Naive B cell (primary cell): ENCODE measurements at regions not wholly inside any gene's neighbourhood (a gene's known extent, or its start where the extent isn't known, plus 50 kb on each side); places are given as distances from the start of the nearest gene placed in this dataset.

Experiments used
- ATAC-seq, 2 donors: fragments of 150-1000 bp; cut with Tn5 transposase; 2 replicates each; pipeline ENCODE4 v1.10.0; 2021; ENCODE audit warnings: low read depth in 2 of 2, mild to moderate bottlenecking in 2 of 2, moderate library complexity in 2 of 2
- DNase-seq: peaks from one replicate; pipeline ENCODE4 v3.0.0; 2022
- H3K27ac Mint-ChIP-seq, 6 donors: one replicate each; pipeline ENCODE4 v1.8.0; 2020 to 2022; ENCODE audit warnings: mild to moderate bottlenecking in 6 of 6, mixed read lengths in 6 of 6, moderate library complexity in 5 of 6, inconsistent platforms in 2 of 6
- H3K27me3 Mint-ChIP-seq, 3 donors: one replicate each; pipeline ENCODE4 v1.8.0; 2021 to 2022; ENCODE audit warnings: mixed read lengths in 3 of 3, mild to moderate bottlenecking in 1 of 3
- H3K36me3 Mint-ChIP-seq, 2 donors: one replicate each; pipeline ENCODE4 v1.8.0; 2020 to 2022; ENCODE audit warnings: mixed read lengths in 2 of 2, inconsistent platforms in 1 of 2, mild to moderate bottlenecking in 1 of 2
- H3K4me1 Mint-ChIP-seq, 3 donors: one replicate each; pipeline ENCODE4 v1.8.0; 2020 to 2022; ENCODE audit warnings: mixed read lengths in 3 of 3, inconsistent platforms in 1 of 3, mild to moderate bottlenecking in 1 of 3, moderate library complexity in 1 of 3
- H3K4me3 Mint-ChIP-seq, 8 donors: one replicate each; pipeline ENCODE4 v1.8.0; 2020 to 2022; ENCODE audit warnings: mild to moderate bottlenecking in 8 of 8, mixed read lengths in 8 of 8, moderate library complexity in 8 of 8, inconsistent platforms in 2 of 8
- H3K9me3 Mint-ChIP-seq, 7 donors: one replicate each; pipeline ENCODE4 v1.8.0; 2020 to 2022; ENCODE audit warnings: mixed read lengths in 7 of 7, mild to moderate bottlenecking in 5 of 7, inconsistent platforms in 2 of 7, moderate library complexity in 1 of 7

DNA sequence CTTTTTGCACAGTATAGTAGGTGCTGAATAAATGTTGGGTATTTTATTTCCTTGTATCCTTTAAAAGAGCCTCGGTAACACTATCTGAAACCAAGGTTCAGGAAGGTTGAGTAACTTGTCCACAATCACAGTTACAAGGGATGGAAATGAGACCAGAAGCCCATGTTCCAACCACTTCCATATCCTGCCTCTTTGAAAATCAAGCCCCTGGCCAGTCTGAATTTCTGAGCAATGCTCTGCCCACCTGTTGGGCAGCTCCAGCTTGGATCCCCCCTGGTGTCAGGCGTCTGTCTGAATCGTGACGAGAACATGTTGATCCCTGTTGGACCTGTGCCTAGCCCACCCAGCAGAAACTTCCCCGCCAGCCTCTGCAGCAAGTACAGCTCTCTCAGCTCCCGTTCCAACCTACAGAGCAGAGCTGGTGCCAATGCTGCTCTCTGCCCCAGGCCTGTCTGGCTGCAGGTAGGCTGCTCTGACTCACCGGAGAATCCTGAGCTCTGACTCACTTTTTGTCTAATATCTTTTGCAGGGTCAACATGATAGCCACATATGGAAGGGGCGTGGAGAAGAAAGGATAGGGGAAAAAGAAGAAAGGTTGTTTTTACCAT is 595.5 kb downstream of the INHBA start:
- ATAC-seq, result no peak
- no peaks in the 10 kb centered on the region for H3K4me1 Mint-ChIP-seq
- H3K27me3 Mint-ChIP-seq, result no peaks in the 10 kb centered on the region
- H3K36me3 Mint-ChIP-seq, result no peaks in the 10 kb centered on the region
- no peak overlapping the region for H3K27ac Mint-ChIP-seq
- no peak for DNase-seq
- H3K9me3 Mint-ChIP-seq, result peaks cover 0 to 11% (median 0%) of the 10 kb centered on the region in 7 donors
- H3K4me3 Mint-ChIP-seq, result no peak overlapping the region

DNA sequence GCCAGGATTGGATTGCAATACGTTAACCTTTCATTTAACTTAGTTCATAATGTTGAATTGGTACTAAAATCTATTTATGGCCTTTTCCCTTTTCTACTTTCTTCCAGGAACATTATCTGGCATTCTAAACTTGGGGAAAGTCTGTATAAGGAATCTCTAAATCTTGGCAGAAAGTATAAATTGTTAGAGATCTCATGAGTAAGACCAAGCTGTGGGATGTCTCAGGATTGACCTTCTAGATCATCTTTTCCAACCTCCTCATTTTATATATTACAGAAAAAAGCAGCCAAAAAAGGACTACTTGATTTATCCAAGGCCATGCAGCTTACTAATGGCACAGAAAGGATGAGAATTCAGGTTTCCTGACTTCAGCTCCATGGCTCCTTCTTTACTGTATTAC is 598.3 kb downstream of the INHBA start:
- Mint-ChIP-seq H3K4me1 (no peaks in the 10 kb centered on the region), H3K9me3 (peaks cover 0 to 11% (median 3%) of the 10 kb centered on the region in 7 donors), H3K4me3 (no peak overlapping the region), H3K27ac (no peak overlapping the region), H3K27me3 (no peaks in the 10 kb centered on the region), H3K36me3 (no peaks in the 10 kb centered on the region)
- DNase-seq (no peak), ATAC-seq (no peak)

DNA sequence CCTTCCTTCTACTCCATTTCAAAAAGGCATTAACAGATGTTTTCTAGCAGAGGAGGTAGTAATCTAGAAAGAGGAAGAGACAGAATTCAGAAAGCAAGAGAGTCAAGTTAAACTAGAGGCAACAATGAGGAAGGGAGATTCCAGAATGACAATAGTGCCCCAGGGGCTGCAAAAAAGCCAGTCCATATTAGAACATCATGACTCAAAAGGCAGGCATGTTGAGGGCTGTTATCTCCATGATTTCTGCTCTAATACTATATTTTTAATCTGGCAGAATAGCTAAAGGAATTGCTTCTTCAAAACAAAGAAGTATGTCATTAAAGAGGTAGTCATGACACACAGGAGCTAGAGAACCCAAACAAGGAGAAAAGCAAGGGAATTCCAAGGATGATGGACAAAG is 599.6 kb downstream of the INHBA start:
- Mint-ChIP-seq H3K4me1 (no peaks in the 10 kb centered on the region), H3K4me3 (no peak overlapping the region), H3K27me3 (no peaks in the 10 kb centered on the region), H3K9me3 (peaks cover 0 to 11% (median 3%) of the 10 kb centered on the region in 7 donors), H3K27ac (no peak overlapping the region), H3K36me3 (no peaks in the 10 kb centered on the region)
- ATAC-seq (peak; percentile 38 to 44), DNase-seq (no peak)

DNA sequence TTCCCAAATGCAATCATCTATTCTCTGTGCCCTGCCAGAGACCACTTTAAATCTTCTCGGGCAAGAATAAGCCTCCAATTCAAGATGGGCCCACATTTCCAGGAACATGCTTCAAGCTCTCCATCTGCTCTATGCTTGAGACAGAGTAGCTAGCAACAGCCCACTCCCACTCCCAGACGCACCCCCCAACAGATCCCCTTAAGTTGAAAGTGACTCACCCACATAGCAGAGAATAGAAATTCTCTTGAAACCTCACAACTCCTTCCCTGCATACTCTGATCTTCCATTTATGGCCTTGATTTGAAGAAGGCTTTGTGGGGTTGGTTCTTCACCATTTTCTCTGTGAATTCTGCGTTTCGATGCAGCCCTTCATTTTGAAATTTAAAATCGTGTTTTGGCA is 604.0 kb downstream of the INHBA start:
- ATAC-seq, result no peak
- H3K4me3 Mint-ChIP-seq, result no peak overlapping the region

DNA sequence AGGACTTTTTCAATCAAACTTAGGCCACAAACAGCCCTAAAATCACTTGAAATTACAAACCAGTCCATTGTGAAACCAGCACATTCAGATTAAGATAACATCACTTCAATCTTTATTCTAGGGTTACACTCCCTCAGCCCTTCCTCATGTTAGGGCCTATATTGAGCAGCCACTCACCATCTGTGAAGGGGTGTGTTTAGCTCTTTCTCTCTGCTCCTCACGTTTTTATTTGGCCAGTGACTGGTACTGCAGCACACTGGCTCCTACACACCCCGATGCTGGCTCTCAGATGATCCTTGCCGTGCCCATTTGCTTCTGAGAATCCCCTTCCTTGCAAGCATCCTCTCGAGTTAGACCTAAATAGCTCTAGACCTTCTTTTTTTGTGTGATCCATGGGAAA is 604.5 kb downstream of the INHBA start:
- no peak for ATAC-seq
- no peak for DNase-seq
- no peaks in the 10 kb centered on the region for H3K4me1 Mint-ChIP-seq
- no peaks in the 10 kb centered on the region for H3K36me3 Mint-ChIP-seq
- H3K4me3 Mint-ChIP-seq, result no peak overlapping the region
- peaks cover 0 to 5% (median 0%) of the 10 kb centered on the region in 7 donors for H3K9me3 Mint-ChIP-seq
- H3K27me3 Mint-ChIP-seq, result no peaks in the 10 kb centered on the region
- no peak overlapping the region for H3K27ac Mint-ChIP-seq

More for the DNA sequence above, 604.0 kb downstream of the INHBA start:
- no peak for DNase-seq
- Mint-ChIP-seq H3K27me3 (no peaks in the 10 kb centered on the region), H3K4me1 (no peaks in the 10 kb centered on the region), H3K27ac (no peak overlapping the region), H3K36me3 (no peaks in the 10 kb centered on the region), H3K9me3 (peaks cover 0 to 6% (median 0%) of the 10 kb centered on the region in 7 donors)

DNA sequence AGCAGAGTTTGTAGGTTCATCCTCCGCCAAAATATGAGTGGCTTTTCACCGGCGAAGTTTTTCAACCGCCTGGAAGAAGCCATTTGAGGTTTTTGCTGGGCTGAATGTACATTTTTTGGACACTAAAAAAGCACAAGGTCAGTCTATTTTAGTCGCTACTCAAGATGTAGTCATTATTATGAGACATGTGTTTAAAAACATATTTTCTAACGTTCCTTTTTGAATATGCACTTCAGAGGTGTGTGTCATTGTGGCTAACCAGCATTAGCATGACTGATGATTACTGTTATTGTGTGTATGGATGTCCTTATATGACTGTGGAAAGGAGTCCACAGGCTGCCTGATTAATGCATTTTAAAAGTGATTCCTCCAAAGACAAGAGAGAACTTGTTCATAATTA is 605.4 kb downstream of the INHBA start:
- DNase-seq (no peak), ATAC-seq (no peak)
- peaks cover 0 to 3% (median 0%) of the 10 kb centered on the region in 7 donors for H3K9me3 Mint-ChIP-seq
- no peaks in the 10 kb centered on the region for H3K4me1 Mint-ChIP-seq
- H3K36me3 Mint-ChIP-seq, result no peaks in the 10 kb centered on the region
- H3K27me3 Mint-ChIP-seq, result no peaks in the 10 kb centered on the region
- H3K4me3 Mint-ChIP-seq, result no peak overlapping the region
- no peak overlapping the region for H3K27ac Mint-ChIP-seq

DNA sequence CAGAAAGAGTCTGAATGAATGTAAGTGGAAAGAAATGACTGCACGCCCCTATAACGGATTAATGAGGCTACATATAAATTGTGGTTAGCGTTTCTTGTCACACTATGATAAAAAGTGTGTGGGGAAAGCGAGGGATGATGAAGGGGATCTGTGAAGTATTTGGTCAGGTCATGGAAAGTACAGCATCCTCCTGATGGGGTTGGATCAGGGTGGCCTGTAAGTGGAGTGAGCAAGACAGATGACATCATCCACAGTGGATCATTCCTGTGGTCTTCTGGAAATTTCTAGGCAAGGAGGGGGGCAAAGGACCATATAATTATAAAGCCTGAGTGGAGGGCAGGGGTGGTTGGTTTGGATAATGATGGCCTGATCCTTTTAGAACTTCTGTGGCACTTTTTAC is 606.0 kb downstream of the INHBA start:
- Mint-ChIP-seq H3K27me3 (no peaks in the 10 kb centered on the region), H3K4me1 (no peaks in the 10 kb centered on the region), H3K27ac (no peak overlapping the region), H3K4me3 (no peak overlapping the region), H3K9me3 (peaks cover 0 to 3% (median 0%) of the 10 kb centered on the region in 7 donors), H3K36me3 (no peaks in the 10 kb centered on the region)
- DNase-seq, result no peak
- ATAC-seq, result no peak

DNA sequence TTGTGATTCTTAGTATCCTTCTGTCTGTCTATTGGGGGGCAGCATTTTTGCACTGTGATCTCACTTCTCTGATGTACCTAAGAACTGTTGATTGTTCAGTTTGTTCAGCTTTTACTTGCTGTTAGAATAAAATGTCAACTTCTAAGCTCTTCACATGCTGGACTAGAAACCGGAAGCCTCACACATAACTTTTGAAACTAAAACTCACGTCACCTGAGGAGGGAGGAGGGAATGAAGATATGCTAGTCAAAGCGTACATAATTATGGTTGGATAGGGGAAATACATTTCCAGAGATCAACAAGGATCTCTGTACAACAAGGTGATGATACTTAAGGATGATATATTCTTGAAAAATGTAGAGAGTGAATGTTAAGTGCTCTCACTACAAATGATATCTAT is 609.7 kb downstream of the INHBA start:
- Mint-ChIP-seq H3K27ac (no peak overlapping the region), H3K9me3 (peaks cover 0 to 16% (median 4%) of the 10 kb centered on the region in 7 donors), H3K4me3 (no peak overlapping the region), H3K27me3 (no peaks in the 10 kb centered on the region), H3K4me1 (no peaks in the 10 kb centered on the region), H3K36me3 (peaks cover 0 to 4% of the 10 kb centered on the region in 2 donors)
- ATAC-seq, result no peak
- no peak for DNase-seq

DNA sequence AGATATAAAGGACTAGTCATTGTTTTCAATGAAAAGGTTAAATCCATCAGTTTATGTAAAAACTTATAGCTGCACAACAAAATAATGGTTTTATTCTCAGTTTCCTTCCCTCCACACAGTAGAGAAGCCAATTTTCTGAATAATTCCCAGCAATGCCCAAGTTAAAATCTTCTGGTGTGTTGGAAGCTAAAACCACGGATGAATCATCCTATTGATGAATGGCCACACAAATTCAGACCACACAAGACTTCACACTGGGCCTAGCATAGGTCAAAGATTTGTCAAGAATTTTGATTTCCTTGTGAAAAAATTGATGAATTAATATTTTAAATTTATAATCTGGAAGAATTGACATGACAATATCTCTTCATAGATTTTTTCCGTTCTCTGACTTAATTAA is 617.6 kb downstream of the INHBA start:
- Mint-ChIP-seq H3K36me3 (peaks cover 0 to 4% of the 10 kb centered on the region in 2 donors), H3K27ac (no peak overlapping the region), H3K4me3 (no peak overlapping the region), H3K9me3 (peaks cover 0 to 16% (median 5%) of the 10 kb centered on the region in 7 donors), H3K27me3 (no peaks in the 10 kb centered on the region), H3K4me1 (no peaks in the 10 kb centered on the region)
- ATAC-seq (no peak), DNase-seq (no peak)

DNA sequence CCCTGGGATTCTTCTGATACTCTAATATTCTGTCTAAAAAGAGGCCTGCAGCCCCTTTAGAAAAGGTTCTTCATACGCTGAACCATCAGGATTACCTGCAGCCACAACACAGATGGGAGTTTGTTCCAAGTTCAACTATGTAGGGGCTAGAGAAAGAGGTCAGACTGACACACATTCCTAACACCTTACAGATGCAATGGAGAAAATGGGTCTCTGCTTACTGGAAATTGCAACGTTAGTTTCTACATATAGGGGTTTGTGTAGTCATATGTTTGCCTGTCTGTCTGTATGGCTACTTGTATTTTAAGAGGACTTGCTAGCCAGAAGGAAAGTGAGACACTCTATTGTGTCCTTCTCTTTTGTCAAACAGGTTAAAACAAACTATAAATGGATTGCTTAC is 618.5 kb downstream of the INHBA start:
- H3K27me3 Mint-ChIP-seq, result no peaks in the 10 kb centered on the region
- no peak overlapping the region for H3K27ac Mint-ChIP-seq
- H3K4me1 Mint-ChIP-seq, result no peaks in the 10 kb centered on the region

DNA sequence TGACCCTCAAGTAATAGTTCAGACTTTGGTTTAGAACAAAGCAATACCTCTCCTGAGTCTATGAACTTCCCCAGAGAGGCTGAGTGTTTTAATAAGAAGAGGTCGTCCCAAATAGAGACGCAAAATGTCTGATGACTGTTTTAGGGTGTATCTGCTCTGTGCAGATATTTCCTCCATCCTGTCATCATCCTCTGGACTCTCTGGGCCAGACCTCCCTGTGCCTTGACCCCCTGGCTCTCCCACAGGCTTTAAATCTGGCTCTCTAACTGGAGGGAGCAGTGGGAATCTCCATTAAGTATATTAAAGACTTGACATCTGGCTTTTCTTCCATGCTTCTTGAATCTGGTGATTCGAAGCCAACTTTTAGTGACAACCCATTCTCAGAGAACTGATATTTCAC is 633.3 kb downstream of the INHBA start:
- H3K27me3 Mint-ChIP-seq, result no peaks in the 10 kb centered on the region
- ATAC-seq (no peak), DNase-seq (no peak)
- no peak overlapping the region for H3K4me3 Mint-ChIP-seq
- H3K27ac Mint-ChIP-seq, result no peak overlapping the region
- H3K36me3 Mint-ChIP-seq, result no peaks in the 10 kb centered on the region
- H3K9me3 Mint-ChIP-seq, result peaks cover 0 to 14% (median 1%) of the 10 kb centered on the region in 7 donors
- H3K4me1 Mint-ChIP-seq, result no peaks in the 10 kb centered on the region

More for the DNA sequence above, 618.5 kb downstream of the INHBA start:
- DNase-seq, result no peak
- Mint-ChIP-seq H3K4me3 (no peak overlapping the region), H3K9me3 (peaks cover 0 to 10% (median 2%) of the 10 kb centered on the region in 7 donors), H3K36me3 (peaks cover 0 to 4% of the 10 kb centered on the region in 2 donors)
- no peak for ATAC-seq

DNA sequence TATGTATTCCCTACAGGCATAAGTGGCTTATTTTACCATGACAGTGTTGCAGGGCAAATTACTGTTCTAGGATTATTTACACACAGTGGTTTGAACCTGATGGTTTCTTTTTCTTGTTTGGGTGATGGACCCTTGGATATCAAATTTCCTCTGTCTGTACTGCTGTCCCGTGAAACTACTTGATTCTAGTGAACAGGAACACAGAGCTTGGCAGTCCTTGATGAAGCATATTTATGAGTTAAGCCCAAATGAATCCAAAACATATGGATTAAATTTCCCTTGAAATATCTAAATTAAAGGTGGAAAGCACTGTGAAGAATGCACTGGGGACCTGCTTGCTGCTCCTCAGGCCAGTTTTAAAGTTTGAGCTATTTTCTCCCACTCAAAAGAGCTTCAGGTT is 635.3 kb downstream of the INHBA start:
- Mint-ChIP-seq H3K4me1 (no peaks in the 10 kb centered on the region), H3K9me3 (peaks cover 0 to 14% (median 1%) of the 10 kb centered on the region in 7 donors)
- no peak for DNase-seq

DNA sequence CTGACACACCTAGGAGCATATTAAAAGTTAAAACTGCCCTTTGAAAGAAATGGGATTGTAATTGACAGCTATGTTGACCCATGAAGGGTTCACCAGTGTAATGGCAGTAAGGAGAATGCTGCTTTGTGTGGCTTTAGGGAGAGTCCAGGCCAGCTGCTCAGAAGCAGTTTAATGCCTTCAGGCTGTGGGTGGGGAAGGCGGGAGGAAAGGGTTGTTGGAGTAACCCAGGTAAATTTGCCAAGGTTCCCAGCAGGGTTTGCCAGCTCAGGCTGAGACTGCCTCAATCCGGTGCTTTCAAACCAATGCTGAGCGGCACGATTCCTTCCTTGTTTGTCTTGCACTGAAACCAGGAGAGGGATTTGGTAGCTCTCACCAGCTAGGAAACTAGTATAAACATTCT is 637.2 kb downstream of the INHBA start:
- Mint-ChIP-seq H3K9me3 (peaks cover 0 to 2% (median 0%) of the 10 kb centered on the region in 7 donors), H3K4me1 (no peaks in the 10 kb centered on the region), H3K4me3 (no peak overlapping the region), H3K36me3 (no peaks in the 10 kb centered on the region), H3K27me3 (no peaks in the 10 kb centered on the region), H3K27ac (no peak overlapping the region)
- ATAC-seq (no peak), DNase-seq (no peak)

More for the DNA sequence above, 635.3 kb downstream of the INHBA start:
- ATAC-seq, result no peak
- no peaks in the 10 kb centered on the region for H3K36me3 Mint-ChIP-seq
- no peak overlapping the region for H3K27ac Mint-ChIP-seq
- no peak overlapping the region for H3K4me3 Mint-ChIP-seq
- no peaks in the 10 kb centered on the region for H3K27me3 Mint-ChIP-seq

DNA sequence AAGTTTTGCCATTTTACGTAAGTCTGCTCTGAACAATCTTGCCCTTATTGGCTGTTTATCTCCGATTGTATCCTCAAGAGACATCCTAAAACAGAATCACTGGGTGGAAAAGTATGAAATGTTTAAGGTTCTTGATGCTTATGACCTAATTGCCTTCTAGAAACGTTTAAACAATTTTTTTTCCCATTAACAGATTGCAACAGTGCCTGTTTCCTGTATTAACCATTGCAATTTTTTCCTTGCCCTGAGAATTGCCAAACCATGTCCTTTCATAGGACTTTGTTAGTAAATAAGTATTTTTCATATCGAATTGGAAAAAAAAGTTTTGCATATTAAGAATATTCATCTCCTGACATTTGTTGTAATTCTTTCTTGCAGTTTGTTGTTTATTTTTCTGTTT is 639.8 kb downstream of the INHBA start:
- no peak overlapping the region for H3K27ac Mint-ChIP-seq
- no peak overlapping the region for H3K4me3 Mint-ChIP-seq
- no peak for DNase-seq
- H3K9me3 Mint-ChIP-seq, result peaks cover 1 to 2% (median 1%) of the 10 kb centered on the region in 7 donors
- H3K4me1 Mint-ChIP-seq, result no peaks in the 10 kb centered on the region
- no peaks in the 10 kb centered on the region for H3K36me3 Mint-ChIP-seq
- H3K27me3 Mint-ChIP-seq, result no peaks in the 10 kb centered on the region
- no peak for ATAC-seq

DNA sequence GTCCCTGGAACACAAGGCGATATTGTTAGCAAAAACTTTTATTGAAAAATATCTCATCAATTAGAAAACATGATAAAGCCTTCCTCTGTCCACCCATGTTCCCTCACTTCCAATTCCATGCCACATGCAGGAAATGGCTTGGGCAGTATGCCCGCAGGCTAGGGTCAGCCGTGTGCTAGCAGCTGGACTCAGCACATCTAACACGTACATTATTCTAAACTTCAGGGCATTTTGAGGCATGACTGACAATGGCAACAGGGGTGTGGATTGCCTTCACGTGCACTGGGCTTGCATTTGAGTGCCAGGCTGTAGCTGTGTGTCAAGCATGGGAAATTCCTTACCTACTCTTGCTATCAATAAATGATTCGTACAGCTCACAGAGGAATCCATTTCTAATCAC is 642.1 kb downstream of the INHBA start:
- Mint-ChIP-seq H3K27me3 (no peaks in the 10 kb centered on the region), H3K4me3 (no peak overlapping the region), H3K4me1 (no peaks in the 10 kb centered on the region), H3K9me3 (peaks cover 3 to 16% (median 8%) of the 10 kb centered on the region in 7 donors), H3K27ac (no peak overlapping the region), H3K36me3 (no peaks in the 10 kb centered on the region)
- DNase-seq (no peak), ATAC-seq (no peak)
